ENCODE measurements at regions not wholly inside any gene's neighbourhood (a gene's known extent, or its start where the extent isn't known, plus 50 kb on each side); places are given as distances from the start of the nearest gene placed in this dataset.

DNA sequence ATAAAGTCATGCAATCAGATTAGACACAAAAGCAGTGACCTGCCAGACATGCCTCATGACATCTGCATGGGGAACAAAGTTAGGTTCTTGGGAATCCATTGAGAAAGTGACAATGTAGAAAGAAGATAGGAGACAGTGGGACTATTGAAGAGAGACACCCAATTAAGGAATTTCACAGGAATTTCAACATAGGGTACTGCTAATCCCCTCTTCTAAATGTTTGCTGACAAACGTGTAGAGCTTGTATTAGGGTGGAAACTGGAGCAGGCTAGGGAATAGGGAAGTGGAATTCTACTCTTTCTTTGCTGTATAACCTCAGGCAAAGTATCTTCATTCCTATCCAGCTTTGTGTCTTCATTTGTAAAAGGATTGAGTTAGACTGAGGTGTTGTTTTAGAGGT, 409.4 kb upstream of the SASH1 start:
- Histone ChIP-seq H2AK5ac (ENCODE audit: low read depth, low read length) (no peak overlapping the region), H3K36me3 (ENCODE audit: control insufficient read depth in 2 of 4, insufficient read depth in 4 of 4, low read length in 3 of 4) (no peaks in the 10 kb centered on the region), H3K27ac (ENCODE audit: low read depth, low read length) (no peak overlapping the region), H3K79me1 (ENCODE audit: low read depth, low read length) (no peaks in the 10 kb centered on the region), H3K27me3 (replicated peaks in 1 of 4; ENCODE audit: control insufficient read depth in 3 of 4, extremely low read depth in 1 of 4, insufficient read depth in 3 of 4, low read length in 3 of 4) (no peaks in the 10 kb centered on the region), H3K56ac (replicated peaks; ENCODE audit: insufficient read length, low read depth, low read length) (no peak overlapping the region), H4K91ac (replicated peaks; ENCODE audit: insufficient read length, low read length) (no peak overlapping the region), H3K4ac (replicated peaks; ENCODE audit: insufficient read length, low read depth, low read length) (no peak overlapping the region), H3K4me1 (replicated peaks in 1 of 4; ENCODE audit: control insufficient read depth in 3 of 4, insufficient read depth in 4 of 4, low read length in 3 of 4) (no peaks in the 10 kb centered on the region), H3K4me2 (ENCODE audit: insufficient read depth in 1 of 2, low read depth in 2 of 2, low read length in 2 of 2) (no peak overlapping the region), H3K18ac (ENCODE audit: extremely low read depth, low read length) (no peak overlapping the region), H3K4me3 (ENCODE audit: extremely low read depth in 1 of 4, insufficient read depth in 2 of 4, low read depth in 3 of 4, low read length in 4 of 4) (no peak overlapping the region), H2BK15ac (ENCODE audit: low read length) (no peak overlapping the region), H2BK5ac (ENCODE audit: low read depth, low read length) (no peak overlapping the region), H3K23ac (ENCODE audit: insufficient read length) (no peak overlapping the region), H3K9ac (replicated peaks in 1 of 4; ENCODE audit: extremely low read depth in 1 of 4, low read depth in 3 of 4, low read length in 3 of 4) (no peak overlapping the region), H4K8ac (ENCODE audit: extremely low read depth, insufficient read depth, low read length) (no peak overlapping the region), H2BK20ac (ENCODE audit: low read length) (no peak overlapping the region), H4K20me1 (replicated peaks in 1 of 2; ENCODE audit: control insufficient read depth in 1 of 2, insufficient read depth in 2 of 2, low read length in 2 of 2) (no peaks in the 10 kb centered on the region), H4K5ac (ENCODE audit: insufficient read length, low read depth, low read length) (no peak overlapping the region), H3K23me2 (ENCODE audit: low read depth, low read length) (no peaks in the 10 kb centered on the region), H2BK120ac (replicated peaks; ENCODE audit: low read depth, low read length) (no peak overlapping the region), H3K14ac (ENCODE audit: insufficient read length) (no peak overlapping the region), H3K79me2 (ENCODE audit: control insufficient read depth in 1 of 2, insufficient read depth in 2 of 2, low read length in 2 of 2) (no peaks in the 10 kb centered on the region), H2BK12ac (ENCODE audit: low read depth, low read length) (no peak overlapping the region), H2AFZ (ENCODE audit: low read length) (no peak overlapping the region), H3K9me3 (ENCODE audit: insufficient read depth in 2 of 2, low read depth in 1 of 2, low read length in 1 of 2) (peaks cover 0 to 2% of the 10 kb centered on the region in 2 experiments; a peak in 1 of 4 replicates)
- POLR2A ChIA-PET (ENCODE audit: partially characterized antibody), result no interaction called here
- CTCF ChIA-PET (ENCODE audit: partially characterized antibody), result no interaction called here
- FAIRE-seq (no peak), DNase-seq (ENCODE audit: low read depth in 1 of 2, low spot score in 2 of 2) (no peak)
- WGBS, 2 experiments (ENCODE audit: extremely low coverage in 1 of 2, insufficient coverage in 1 of 2, insufficient read length in 1 of 2, insufficient replicate concordance in 2 of 2, low coverage in 1 of 2, low lambda C conversion rate in 2 of 2, missing lambda C conversion rate in 1 of 2), result 75% methylated on average over 1 of the region's 1 CpG; no CpG with 5 or more reads in 1 of the 2 experiments
- no peak for TF ChIP-seq RBBP5 (IDR thresholded peaks at IDR 0.05; ENCODE audit: borderline replicate concordance, low read depth, low read length)
- TF ChIP-seq, protein P1, sequence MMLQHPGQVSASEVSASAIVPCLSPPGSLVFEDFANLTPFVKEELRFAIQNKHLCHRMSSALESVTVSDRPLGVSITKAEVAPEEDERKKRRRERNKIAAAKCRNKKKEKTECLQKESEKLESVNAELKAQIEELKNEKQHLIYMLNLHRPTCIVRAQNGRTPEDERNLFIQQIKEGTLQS (IDR thresholded peaks at IDR 0.05; ENCODE audit: insufficient read depth, low read depth, low read length), result no peak
- no peak for TF ChIP-seq NANOG (IDR thresholded peaks at IDR 0.05; ENCODE audit: insufficient read depth, low read depth, low read length, poor library complexity, severe bottlenecking)
- no peak for TF ChIP-seq YY1 (IDR thresholded peaks at IDR 0.05; ENCODE audit: low read depth, low read length)

Measured in H1 (cell line).